Gastrocnemius medialis (tissue), 4 donors: ENCODE measurements at regions not wholly inside any gene's neighbourhood (a gene's known extent, or its start where the extent isn't known, plus 50 kb on each side); places are given as distances from the start of the nearest gene placed in this dataset.

Experiments
- POLR2A ChIP-seq, 2 donors: fragments of 450-650 bp; IDR thresholded peaks; one replicate each; pipeline ENCODE4 v1.6.1; 2017; ENCODE audit warnings: antibody characterized with exemption in 2 of 2, mild to moderate bottlenecking in 2 of 2, moderate library complexity in 2 of 2
- TF ChIP-seq, protein P1 (sequence below), 5 experiments: fragments of 450-650 bp in 3 of 5; fragments of 200-600 bp in 2 of 5; sonication (generic) in 2 of 5; IDR thresholded peaks in 4 of 5; conservative IDR thresholded peaks in 1 of 5; 1 replicate in 4 of 5; 2 replicates in 1 of 5; pipeline ENCODE4 v1.5.1; 2016 to 2019; ENCODE audit warnings: antibody characterized with exemption in 5 of 5, mild to moderate bottlenecking in 3 of 5, moderate library complexity in 3 of 5

GRCh38 chr4:144302704-144303536 lies 162.4 kb upstream of the GYPA start:
- TF ChIP-seq, protein P1, sequence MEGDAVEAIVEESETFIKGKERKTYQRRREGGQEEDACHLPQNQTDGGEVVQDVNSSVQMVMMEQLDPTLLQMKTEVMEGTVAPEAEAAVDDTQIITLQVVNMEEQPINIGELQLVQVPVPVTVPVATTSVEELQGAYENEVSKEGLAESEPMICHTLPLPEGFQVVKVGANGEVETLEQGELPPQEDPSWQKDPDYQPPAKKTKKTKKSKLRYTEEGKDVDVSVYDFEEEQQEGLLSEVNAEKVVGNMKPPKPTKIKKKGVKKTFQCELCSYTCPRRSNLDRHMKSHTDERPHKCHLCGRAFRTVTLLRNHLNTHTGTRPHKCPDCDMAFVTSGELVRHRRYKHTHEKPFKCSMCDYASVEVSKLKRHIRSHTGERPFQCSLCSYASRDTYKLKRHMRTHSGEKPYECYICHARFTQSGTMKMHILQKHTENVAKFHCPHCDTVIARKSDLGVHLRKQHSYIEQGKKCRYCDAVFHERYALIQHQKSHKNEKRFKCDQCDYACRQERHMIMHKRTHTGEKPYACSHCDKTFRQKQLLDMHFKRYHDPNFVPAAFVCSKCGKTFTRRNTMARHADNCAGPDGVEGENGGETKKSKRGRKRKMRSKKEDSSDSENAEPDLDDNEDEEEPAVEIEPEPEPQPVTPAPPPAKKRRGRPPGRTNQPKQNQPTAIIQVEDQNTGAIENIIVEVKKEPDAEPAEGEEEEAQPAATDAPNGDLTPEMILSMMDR (IDR thresholded peaks at IDR 0.05 in 4 of 5, conservative IDR thresholded peaks at IDR 0.05 in 1 of 5) = no peak
- no peak for TF ChIP-seq POLR2A (IDR thresholded peaks at IDR 0.05)
